ENCODE measurements at regions not wholly inside any gene's neighbourhood (a gene's known extent, or its start where the extent isn't known, plus 50 kb on each side); places are given as distances from the start of the nearest gene placed in this dataset.

- TF ChIP-seq, protein P1, sequence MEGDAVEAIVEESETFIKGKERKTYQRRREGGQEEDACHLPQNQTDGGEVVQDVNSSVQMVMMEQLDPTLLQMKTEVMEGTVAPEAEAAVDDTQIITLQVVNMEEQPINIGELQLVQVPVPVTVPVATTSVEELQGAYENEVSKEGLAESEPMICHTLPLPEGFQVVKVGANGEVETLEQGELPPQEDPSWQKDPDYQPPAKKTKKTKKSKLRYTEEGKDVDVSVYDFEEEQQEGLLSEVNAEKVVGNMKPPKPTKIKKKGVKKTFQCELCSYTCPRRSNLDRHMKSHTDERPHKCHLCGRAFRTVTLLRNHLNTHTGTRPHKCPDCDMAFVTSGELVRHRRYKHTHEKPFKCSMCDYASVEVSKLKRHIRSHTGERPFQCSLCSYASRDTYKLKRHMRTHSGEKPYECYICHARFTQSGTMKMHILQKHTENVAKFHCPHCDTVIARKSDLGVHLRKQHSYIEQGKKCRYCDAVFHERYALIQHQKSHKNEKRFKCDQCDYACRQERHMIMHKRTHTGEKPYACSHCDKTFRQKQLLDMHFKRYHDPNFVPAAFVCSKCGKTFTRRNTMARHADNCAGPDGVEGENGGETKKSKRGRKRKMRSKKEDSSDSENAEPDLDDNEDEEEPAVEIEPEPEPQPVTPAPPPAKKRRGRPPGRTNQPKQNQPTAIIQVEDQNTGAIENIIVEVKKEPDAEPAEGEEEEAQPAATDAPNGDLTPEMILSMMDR (conservative IDR thresholded peaks at IDR 0.05; ENCODE audit: low read depth, low read length), result no peak
- TF ChIP-seq EZH2 (IDR thresholded peaks at IDR 0.05; ENCODE audit: low read length, unreplicated experiment) (no peak), EZH2phosphoT487 (IDR thresholded peaks at IDR 0.05; ENCODE audit: borderline replicate concordance, low read length) (no peak)
Observed at GRCh38 chr6:10310826-10311225, 104.0 kb downstream of the TFAP2A start.

Data from PC-3 (cell line).